ENCODE measurements at regions not wholly inside any gene's neighbourhood (a gene's known extent, or its start where the extent isn't known, plus 50 kb on each side); places are given as distances from the start of the nearest gene placed in this dataset.

DNA sequence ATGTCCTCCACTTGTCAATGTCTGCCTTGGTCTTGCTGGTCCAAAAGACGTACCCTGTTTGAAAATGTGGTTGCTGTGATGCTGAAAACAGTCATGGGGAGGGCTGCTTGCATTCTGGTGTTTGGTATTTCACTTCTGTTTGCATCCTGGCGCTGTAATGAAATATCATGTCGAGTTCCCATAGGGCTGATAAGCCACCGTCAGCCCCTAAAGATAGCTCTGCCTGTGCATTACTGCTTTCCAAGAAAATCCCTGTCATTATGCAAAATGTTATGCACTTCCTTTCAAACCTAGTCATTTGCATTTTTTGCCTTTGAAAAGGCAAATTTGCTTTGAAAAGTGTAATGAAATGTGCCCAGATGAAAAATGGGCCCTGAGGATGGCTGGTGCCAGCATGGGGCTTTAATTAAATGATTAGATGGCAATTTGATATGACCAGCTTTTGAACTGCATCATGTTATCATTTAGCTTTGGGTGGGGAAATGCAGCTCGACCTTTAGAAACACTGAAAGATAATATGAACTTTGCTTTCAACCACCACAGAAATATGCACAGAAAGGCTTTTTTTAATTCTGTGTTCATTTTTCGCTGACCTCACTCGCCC lies 374.4 kb upstream of the SGCD start:
- Mint-ChIP-seq H3K9me3 (no peaks in the 10 kb centered on the region), H3K4me1 (ENCODE audit: low read depth in 2 of 2) (no peaks in the 10 kb centered on the region), H3K4me3 (no peak overlapping the region), H3K36me3 (no peaks in the 10 kb centered on the region), H3K27ac (no peak overlapping the region), H3K27me3 (peaks cover 10 to 32% of the 10 kb centered on the region in 2 donors)
- DNase-seq (ENCODE audit: low spot score) (no peak), ATAC-seq (no peak)

GRCh38 chr5:155953335-155953734 lies 373.6 kb upstream of the SGCD start:
- H3K27ac Mint-ChIP-seq: no peak overlapping the region
- no peak overlapping the region for H3K4me3 Mint-ChIP-seq
- no peaks in the 10 kb centered on the region for H3K36me3 Mint-ChIP-seq
- H3K27me3 Mint-ChIP-seq: peaks cover 10 to 32% of the 10 kb centered on the region in 2 donors
- H3K4me1 Mint-ChIP-seq (ENCODE audit: low read depth in 2 of 2): no peaks in the 10 kb centered on the region
- H3K9me3 Mint-ChIP-seq: no peaks in the 10 kb centered on the region
- DNase-seq (ENCODE audit: low spot score) (no peak), ATAC-seq (no peak)

DNA sequence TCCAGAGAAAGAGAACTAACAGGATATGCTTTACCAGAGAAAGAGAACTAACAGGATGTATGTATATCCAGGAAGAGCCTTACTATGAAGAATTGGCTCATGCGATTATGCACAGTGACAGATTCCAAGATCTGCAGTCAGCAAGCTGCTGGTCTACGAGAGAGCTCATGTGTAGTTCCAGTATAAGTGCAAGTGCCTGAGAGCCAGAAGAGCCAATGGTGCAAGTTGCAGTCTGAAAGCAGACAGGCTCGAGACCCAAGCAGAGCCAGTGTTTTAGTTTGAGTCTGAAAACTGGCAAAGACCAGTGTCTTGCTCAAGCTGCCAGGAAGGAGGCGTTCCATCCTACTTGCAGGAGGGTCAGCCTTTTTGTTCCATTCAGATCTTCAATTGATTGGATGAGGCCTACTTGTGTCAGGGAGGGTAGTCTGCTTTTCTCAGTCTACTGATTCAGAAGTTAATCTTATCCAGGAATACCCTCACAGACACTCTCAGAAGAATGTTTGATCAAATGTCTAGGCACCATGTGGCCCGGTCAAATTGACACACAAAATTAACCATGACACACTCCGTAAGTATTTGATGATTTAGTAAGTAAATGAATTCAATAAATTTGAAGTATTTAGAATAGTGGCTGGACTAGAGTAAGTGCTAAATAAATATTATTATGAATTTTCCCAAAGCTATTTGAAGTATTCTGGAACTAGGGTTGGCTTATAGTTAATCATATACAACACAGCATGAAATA lies 372.1 kb upstream of the SGCD start:
- DNase-seq (ENCODE audit: low spot score): no peak

GRCh38 chr5:155957884-155958283 lies 369.1 kb upstream of the SGCD start:
- no peak for ATAC-seq
- no peak for DNase-seq (ENCODE audit: low spot score)
- Mint-ChIP-seq H3K9me3 (no peaks in the 10 kb centered on the region), H3K4me3 (no peak overlapping the region), H3K27ac (no peak overlapping the region), H3K4me1 (ENCODE audit: low read depth in 2 of 2) (no peaks in the 10 kb centered on the region), H3K36me3 (no peaks in the 10 kb centered on the region), H3K27me3 (peaks cover 3 to 18% of the 10 kb centered on the region in 2 donors)

More for the DNA sequence above, 372.1 kb upstream of the SGCD start:
- Mint-ChIP-seq H3K9me3 (no peaks in the 10 kb centered on the region), H3K36me3 (no peaks in the 10 kb centered on the region), H3K4me1 (ENCODE audit: low read depth in 2 of 2) (no peaks in the 10 kb centered on the region), H3K27me3 (peaks cover 6 to 25% of the 10 kb centered on the region in 2 donors), H3K27ac (no peak overlapping the region), H3K4me3 (no peak overlapping the region)
- no peak for ATAC-seq

- peaks cover 0 to 7% of the 10 kb centered on the region in 2 donors for H3K27me3 Mint-ChIP-seq
- H3K4me3 Mint-ChIP-seq: no peak overlapping the region
- no peaks in the 10 kb centered on the region for H3K9me3 Mint-ChIP-seq
- no peak for DNase-seq (ENCODE audit: low spot score)
- H3K27ac Mint-ChIP-seq: no peak overlapping the region
- ATAC-seq: no peak
- H3K36me3 Mint-ChIP-seq: no peaks in the 10 kb centered on the region
- no peaks in the 10 kb centered on the region for H3K4me1 Mint-ChIP-seq (ENCODE audit: low read depth in 2 of 2)
Observed at GRCh38 chr5:155959082-155959481, 367.9 kb upstream of the SGCD start.

- no peak for ATAC-seq
- Mint-ChIP-seq H3K4me1 (ENCODE audit: low read depth in 2 of 2) (no peaks in the 10 kb centered on the region), H3K4me3 (no peak overlapping the region), H3K27ac (no peak overlapping the region), H3K36me3 (peaks cover under 1% of the 10 kb centered on the region), H3K27me3 (peaks cover 0 to 7% of the 10 kb centered on the region in 2 donors), H3K9me3 (no peaks in the 10 kb centered on the region)
- DNase-seq (ENCODE audit: low spot score): no peak
Observed at GRCh38 chr5:155960177-155960576, 366.8 kb upstream of the SGCD start.

DNA sequence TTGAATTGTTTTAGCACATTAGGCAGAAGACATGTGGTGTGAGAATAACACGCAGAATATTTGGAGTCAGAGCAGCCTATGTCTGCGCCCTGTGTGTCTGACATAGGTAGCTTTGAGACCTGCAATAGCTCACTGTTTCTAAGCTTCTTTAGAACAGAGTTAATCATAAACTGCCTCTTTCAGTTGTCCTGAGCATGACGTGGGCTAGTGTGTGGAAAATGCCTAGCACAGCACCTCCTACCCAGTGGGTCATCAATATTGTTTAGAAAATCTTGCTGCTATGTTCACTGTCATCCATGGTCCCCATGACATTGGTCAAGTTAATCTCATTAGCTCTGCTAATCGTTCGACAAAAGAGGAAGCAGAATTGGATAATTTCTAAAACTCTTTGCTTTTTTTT lies 357.4 kb upstream of the SGCD start:
- H3K36me3 Mint-ChIP-seq: peaks cover 15% of the 10 kb centered on the region
- DNase-seq (ENCODE audit: low spot score): no peak
- H3K9me3 Mint-ChIP-seq: peaks cover 9% of the 10 kb centered on the region
- ATAC-seq: no peak
- no peak overlapping the region for H3K27ac Mint-ChIP-seq
- peaks cover 5 to 11% of the 10 kb centered on the region in 2 donors for H3K27me3 Mint-ChIP-seq
- no peaks in the 10 kb centered on the region for H3K4me1 Mint-ChIP-seq (ENCODE audit: low read depth in 2 of 2)
- H3K4me3 Mint-ChIP-seq: no peak overlapping the region

DNA sequence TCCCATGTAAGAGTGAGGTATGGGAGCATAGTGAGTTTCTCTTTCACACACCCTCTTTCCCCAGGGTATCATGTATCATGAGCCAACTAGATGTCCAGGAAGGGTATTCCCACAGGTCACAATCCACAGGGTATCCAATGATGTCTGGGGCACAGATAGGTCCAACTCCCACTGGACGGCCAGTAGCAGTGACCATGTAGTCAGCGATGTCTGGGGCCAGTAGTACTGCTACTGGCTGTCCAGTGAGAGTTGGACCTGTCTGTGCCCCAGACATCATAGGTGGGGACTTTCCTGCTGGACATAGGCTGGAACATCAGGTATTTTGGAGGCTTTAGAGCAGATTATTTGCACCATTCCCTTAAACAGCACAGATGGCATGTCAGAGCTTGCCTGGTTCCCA lies 352.6 kb upstream of the SGCD start:
- Mint-ChIP-seq H3K4me3 (no peak overlapping the region), H3K9me3 (no peaks in the 10 kb centered on the region), H3K4me1 (ENCODE audit: low read depth in 2 of 2) (no peaks in the 10 kb centered on the region), H3K27ac (no peak overlapping the region), H3K36me3 (no peaks in the 10 kb centered on the region), H3K27me3 (peaks cover 5 to 28% of the 10 kb centered on the region in 2 donors)
- ATAC-seq: no peak
- DNase-seq (ENCODE audit: low spot score): no peak

DNA sequence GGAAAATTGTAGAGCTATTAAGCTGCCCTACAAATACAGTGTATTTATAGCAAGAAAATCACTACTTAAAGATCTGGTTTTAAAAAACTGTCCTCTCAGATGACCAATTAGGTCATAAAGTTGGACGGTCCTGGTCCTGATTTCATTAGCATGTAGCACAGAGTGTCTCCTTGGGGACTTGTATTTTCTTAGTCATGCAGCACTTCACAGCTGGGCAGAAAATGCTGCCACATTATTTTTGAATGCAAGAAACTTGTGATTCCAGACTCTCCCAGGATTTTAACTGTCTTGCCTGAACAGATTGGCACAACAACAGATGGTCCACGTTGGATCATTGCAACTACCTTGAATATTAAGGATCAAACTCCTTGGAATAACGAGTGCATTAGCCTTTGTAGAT lies 348.1 kb upstream of the SGCD start:
- no peak overlapping the region for H3K4me3 Mint-ChIP-seq
- H3K4me1 Mint-ChIP-seq (ENCODE audit: low read depth in 2 of 2): no peaks in the 10 kb centered on the region
- DNase-seq (ENCODE audit: low spot score) (no peak), ATAC-seq (no peak)
- no peaks in the 10 kb centered on the region for H3K36me3 Mint-ChIP-seq
- peaks cover 1 to 17% of the 10 kb centered on the region in 2 donors for H3K27me3 Mint-ChIP-seq
- no peaks in the 10 kb centered on the region for H3K9me3 Mint-ChIP-seq
- H3K27ac Mint-ChIP-seq: no peak overlapping the region

- H3K9me3 Mint-ChIP-seq: no peaks in the 10 kb centered on the region
- peaks cover 5 to 10% of the 10 kb centered on the region in 2 donors for H3K27me3 Mint-ChIP-seq
- DNase-seq (ENCODE audit: low spot score): no peak
- H3K4me1 Mint-ChIP-seq (ENCODE audit: low read depth in 2 of 2): no peaks in the 10 kb centered on the region
- no peak overlapping the region for H3K27ac Mint-ChIP-seq
- no peak for ATAC-seq
- no peaks in the 10 kb centered on the region for H3K36me3 Mint-ChIP-seq
- no peak overlapping the region for H3K4me3 Mint-ChIP-seq
Observed at GRCh38 chr5:155982354-155982753, 344.6 kb upstream of the SGCD start.

DNA sequence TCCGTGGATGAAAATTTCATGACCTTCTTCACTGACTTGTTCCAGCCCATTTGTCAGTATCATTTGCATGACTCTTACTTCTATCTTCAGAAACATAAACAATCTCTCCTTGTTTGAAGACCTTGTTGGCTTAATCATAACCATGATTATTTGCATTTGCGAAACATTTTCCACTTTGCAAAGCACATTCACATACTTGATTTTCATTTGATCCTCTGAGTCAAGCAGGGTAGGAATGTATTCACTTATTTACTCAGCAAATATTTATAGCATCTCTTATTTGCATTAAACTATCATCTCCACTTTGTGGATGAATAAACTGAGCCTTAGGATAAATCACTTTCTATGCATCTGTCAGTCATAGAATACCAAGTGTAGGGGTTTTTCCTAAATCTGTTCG lies 343.0 kb upstream of the SGCD start:
- Mint-ChIP-seq H3K9me3 (no peaks in the 10 kb centered on the region), H3K27ac (no peak overlapping the region), H3K36me3 (no peaks in the 10 kb centered on the region), H3K27me3 (peaks cover 5 to 13% of the 10 kb centered on the region in 2 donors), H3K4me1 (ENCODE audit: low read depth in 2 of 2) (no peaks in the 10 kb centered on the region), H3K4me3 (no peak overlapping the region)
- DNase-seq (ENCODE audit: low spot score) (no peak), ATAC-seq (no peak)

- Mint-ChIP-seq H3K36me3 (no peaks in the 10 kb centered on the region), H3K27me3 (peaks cover 9 to 13% of the 10 kb centered on the region in 2 donors), H3K27ac (no peak overlapping the region), H3K9me3 (no peaks in the 10 kb centered on the region), H3K4me1 (ENCODE audit: low read depth in 2 of 2) (no peaks in the 10 kb centered on the region), H3K4me3 (no peak overlapping the region)
- no peak for DNase-seq (ENCODE audit: low spot score)
- no peak for ATAC-seq
Observed at GRCh38 chr5:155987265-155987810, 339.6 kb upstream of the SGCD start.

- H3K36me3 Mint-ChIP-seq: no peaks in the 10 kb centered on the region
- peaks cover 3% of the 10 kb centered on the region for H3K9me3 Mint-ChIP-seq
- DNase-seq (ENCODE audit: low spot score): no peak
- no peak overlapping the region for H3K4me3 Mint-ChIP-seq
- H3K4me1 Mint-ChIP-seq (ENCODE audit: low read depth in 2 of 2): no peaks in the 10 kb centered on the region
- no peak overlapping the region for H3K27ac Mint-ChIP-seq
- H3K27me3 Mint-ChIP-seq: peaks cover 4 to 25% of the 10 kb centered on the region in 2 donors
- no peak for ATAC-seq
Observed at GRCh38 chr5:155989879-155990278, 337.1 kb upstream of the SGCD start.

GRCh38 chr5:155996123-155996522 lies 330.8 kb upstream of the SGCD start:
- no peak for ATAC-seq
- H3K27ac Mint-ChIP-seq: no peak overlapping the region
- H3K4me3 Mint-ChIP-seq: no peak overlapping the region
- H3K36me3 Mint-ChIP-seq: no peaks in the 10 kb centered on the region
- peaks cover 4 to 12% of the 10 kb centered on the region in 2 donors for H3K27me3 Mint-ChIP-seq
- H3K4me1 Mint-ChIP-seq (ENCODE audit: low read depth in 2 of 2): no peaks in the 10 kb centered on the region
- peaks cover 3% of the 10 kb centered on the region for H3K9me3 Mint-ChIP-seq
- DNase-seq (ENCODE audit: low spot score): no peak

All from natural killer cell treated with Interleukin-12 subunit alpha and Interleukin-12 subunit beta and Interleukin-15 and Interleukin-18, amount 100 ng/mL, for 72 hours (primary cell).